ENCODE measurements at regions not wholly inside any gene's neighbourhood (a gene's known extent, or its start where the extent isn't known, plus 50 kb on each side); places are given as distances from the start of the nearest gene placed in this dataset.

DNA sequence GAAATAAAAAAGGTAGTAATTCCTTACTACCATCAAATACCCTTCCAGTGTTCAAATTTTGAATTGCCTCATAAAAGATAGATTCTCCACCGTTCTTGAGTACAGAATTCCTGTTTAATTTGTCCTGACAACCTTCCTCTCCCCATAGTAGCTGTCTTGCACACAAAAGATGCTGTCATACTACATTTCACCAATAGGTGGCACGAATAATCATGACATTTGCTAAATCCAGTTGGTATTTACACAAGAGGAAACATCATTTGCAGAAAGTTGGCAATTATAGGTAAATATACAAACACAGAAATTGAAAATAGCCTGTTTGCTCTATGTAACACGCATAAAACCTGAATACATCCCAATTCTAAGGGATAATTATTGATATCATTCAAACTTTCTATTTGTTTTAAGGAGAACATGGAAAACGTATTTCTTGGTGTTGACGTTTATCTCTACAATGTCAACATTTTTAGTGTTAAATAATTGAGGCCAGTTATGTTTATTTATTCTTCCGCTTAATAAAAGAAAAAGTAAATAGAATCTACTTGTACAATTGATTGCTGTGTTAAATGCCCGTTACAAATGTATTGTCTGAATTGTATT lies 58.3 kb upstream of the CLDN10 start:
- peak; percentile 58 for DNase-seq (ENCODE audit: low spot score)
- Histone ChIP-seq H3K79me2 (ENCODE audit: low read depth) (no peaks in the 10 kb centered on the region), H3K4me1 (peaks cover 4% of the 10 kb centered on the region), H3K9me3 (ENCODE audit: low read depth) (no peaks in the 10 kb centered on the region), H3K4me3 (no peak overlapping the region), H3K9ac (no peak overlapping the region), H4K20me1 (ENCODE audit: low read depth) (no peaks in the 10 kb centered on the region), H3K27ac (no peak overlapping the region), H3K27me3 (no peaks in the 10 kb centered on the region), H3K4me2 (no peak overlapping the region), H3F3A (ENCODE audit: low read depth) (no peaks in the 10 kb centered on the region), H2AFZ (replicated peaks) (no peak overlapping the region), H3K36me3 (no peaks in the 10 kb centered on the region)
- H3K36me3 Mint-ChIP-seq, result no peaks in the 10 kb centered on the region
- H3K4me3 Mint-ChIP-seq, result no peak overlapping the region
- no peak for TF ChIP-seq EZH2phosphoT487 (IDR thresholded peaks at IDR 0.05)
- no peak for TF ChIP-seq EZH2 (IDR thresholded peaks at IDR 0.05)
- TF ChIP-seq, protein P1, sequence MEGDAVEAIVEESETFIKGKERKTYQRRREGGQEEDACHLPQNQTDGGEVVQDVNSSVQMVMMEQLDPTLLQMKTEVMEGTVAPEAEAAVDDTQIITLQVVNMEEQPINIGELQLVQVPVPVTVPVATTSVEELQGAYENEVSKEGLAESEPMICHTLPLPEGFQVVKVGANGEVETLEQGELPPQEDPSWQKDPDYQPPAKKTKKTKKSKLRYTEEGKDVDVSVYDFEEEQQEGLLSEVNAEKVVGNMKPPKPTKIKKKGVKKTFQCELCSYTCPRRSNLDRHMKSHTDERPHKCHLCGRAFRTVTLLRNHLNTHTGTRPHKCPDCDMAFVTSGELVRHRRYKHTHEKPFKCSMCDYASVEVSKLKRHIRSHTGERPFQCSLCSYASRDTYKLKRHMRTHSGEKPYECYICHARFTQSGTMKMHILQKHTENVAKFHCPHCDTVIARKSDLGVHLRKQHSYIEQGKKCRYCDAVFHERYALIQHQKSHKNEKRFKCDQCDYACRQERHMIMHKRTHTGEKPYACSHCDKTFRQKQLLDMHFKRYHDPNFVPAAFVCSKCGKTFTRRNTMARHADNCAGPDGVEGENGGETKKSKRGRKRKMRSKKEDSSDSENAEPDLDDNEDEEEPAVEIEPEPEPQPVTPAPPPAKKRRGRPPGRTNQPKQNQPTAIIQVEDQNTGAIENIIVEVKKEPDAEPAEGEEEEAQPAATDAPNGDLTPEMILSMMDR (IDR thresholded peaks at IDR 0.05), result peak; percentile 75
- H3K4me1 Mint-ChIP-seq, result peaks cover 8% of the 10 kb centered on the region
- peaks cover 4% of the 10 kb centered on the region for H3K27me3 Mint-ChIP-seq (ENCODE audit: insufficient read depth, low read depth)
- H3K27ac Mint-ChIP-seq, result no peak overlapping the region
- peaks cover 36% of the 10 kb centered on the region for H3K9me3 Mint-ChIP-seq

DNA sequence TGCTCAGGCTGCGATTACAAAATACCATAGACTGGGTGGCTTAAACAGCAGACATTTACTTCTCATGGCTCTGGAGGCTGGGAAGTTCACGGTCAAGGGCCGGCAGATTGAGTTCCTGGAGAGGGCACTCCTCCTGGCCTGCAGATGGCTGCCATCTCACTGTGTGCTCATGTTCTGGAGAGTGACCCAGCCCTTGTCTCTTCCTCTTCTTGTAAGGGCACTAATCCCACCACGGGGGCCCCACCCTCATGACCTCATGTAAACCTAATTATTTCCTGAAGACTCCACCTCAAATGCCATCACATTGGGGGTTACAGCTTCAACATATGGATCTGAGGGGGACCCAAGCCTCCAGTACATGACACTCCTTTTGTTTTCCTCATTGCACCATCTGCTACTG lies 56.0 kb upstream of the CLDN10 start:
- H3K27ac ChIP-seq, result no peak overlapping the region

DNA sequence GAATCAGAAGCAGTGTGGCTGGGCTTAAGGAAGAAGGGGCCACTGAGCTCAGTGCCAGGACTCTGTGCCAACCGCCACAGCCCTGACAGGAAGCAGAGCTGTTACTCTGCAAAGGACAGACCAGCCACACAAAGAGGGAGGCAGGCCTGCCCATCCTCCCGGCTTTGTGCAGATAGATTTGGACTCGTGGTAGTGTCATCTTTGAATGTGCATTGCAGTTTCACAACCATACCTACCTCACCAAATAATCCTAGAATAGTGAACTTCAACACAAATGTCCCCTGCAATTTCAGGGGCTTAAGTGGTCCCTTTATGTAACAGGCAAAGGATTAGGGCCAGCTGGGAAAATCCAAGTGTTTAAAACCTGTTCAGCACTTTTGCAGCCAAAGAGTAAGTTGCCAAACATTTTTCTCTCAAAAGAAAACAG lies 55.1 kb upstream of the CLDN10 start:
- H3K4me1 ChIP-seq, result peaks cover 4% of the 10 kb centered on the region
- H3K79me2 ChIP-seq (ENCODE audit: low read depth), result no peaks in the 10 kb centered on the region
- no peak overlapping the region for H3K4me3 Mint-ChIP-seq
- H3K4me2 ChIP-seq, result no peak overlapping the region
- DNase-seq (ENCODE audit: low spot score), result no peak
- H4K20me1 ChIP-seq (ENCODE audit: low read depth), result no peaks in the 10 kb centered on the region
- no peak overlapping the region for H3K27ac ChIP-seq
- H3K27me3 ChIP-seq, result no peaks in the 10 kb centered on the region
- no peaks in the 10 kb centered on the region for H3K36me3 ChIP-seq
- H3K4me3 ChIP-seq, result no peak overlapping the region
- H3K27ac Mint-ChIP-seq, result no peak overlapping the region
- H3F3A ChIP-seq (ENCODE audit: low read depth), result no peaks in the 10 kb centered on the region
- no peaks in the 10 kb centered on the region for H3K9me3 ChIP-seq (ENCODE audit: low read depth)
- peaks cover 17% of the 10 kb centered on the region for H3K9me3 Mint-ChIP-seq
- TF ChIP-seq EZH2phosphoT487 (IDR thresholded peaks at IDR 0.05) (no peak), EZH2 (IDR thresholded peaks at IDR 0.05) (no peak)
- TF ChIP-seq, protein P1 (IDR thresholded peaks at IDR 0.05), result no peak
- H3K27me3 Mint-ChIP-seq (ENCODE audit: insufficient read depth, low read depth), result peaks cover 6% of the 10 kb centered on the region
- H2AFZ ChIP-seq (replicated peaks), result no peak overlapping the region
- H3K4me1 Mint-ChIP-seq, result peaks cover 8% of the 10 kb centered on the region
- no peak overlapping the region for H3K9ac ChIP-seq
- peaks cover 3% of the 10 kb centered on the region for H3K36me3 Mint-ChIP-seq

More for the DNA sequence above, 56.0 kb upstream of the CLDN10 start:
- Histone ChIP-seq H3K9ac (no peak overlapping the region), H3K4me3 (no peak overlapping the region), H3K79me2 (ENCODE audit: low read depth) (no peaks in the 10 kb centered on the region), H3K36me3 (no peaks in the 10 kb centered on the region), H3F3A (ENCODE audit: low read depth) (no peaks in the 10 kb centered on the region), H2AFZ (replicated peaks) (no peak overlapping the region), H3K4me1 (peaks cover 4% of the 10 kb centered on the region), H3K4me2 (no peak overlapping the region), H4K20me1 (ENCODE audit: low read depth) (no peaks in the 10 kb centered on the region), H3K9me3 (ENCODE audit: low read depth) (no peaks in the 10 kb centered on the region), H3K27me3 (no peaks in the 10 kb centered on the region)
- peaks cover 8% of the 10 kb centered on the region for H3K4me1 Mint-ChIP-seq
- H3K9me3 Mint-ChIP-seq, result peaks cover 23% of the 10 kb centered on the region
- H3K36me3 Mint-ChIP-seq, result peaks cover 3% of the 10 kb centered on the region
- DNase-seq (ENCODE audit: low spot score), result no peak
- peaks cover 6% of the 10 kb centered on the region for H3K27me3 Mint-ChIP-seq (ENCODE audit: insufficient read depth, low read depth)
- H3K4me3 Mint-ChIP-seq, result no peak overlapping the region
- TF ChIP-seq EZH2 (IDR thresholded peaks at IDR 0.05) (no peak), EZH2phosphoT487 (IDR thresholded peaks at IDR 0.05) (no peak)
- TF ChIP-seq, protein P1 (IDR thresholded peaks at IDR 0.05), result no peak
- H3K27ac Mint-ChIP-seq, result no peak overlapping the region

Measured in neural progenitor cell (in vitro differentiated cells).